GM21786 (cell line): ENCODE measurements at regions not wholly inside any gene's neighbourhood (a gene's known extent, or its start where the extent isn't known, plus 50 kb on each side); places are given as distances from the start of the nearest gene placed in this dataset.

Experiments used
- ATAC-seq: cut with Tn5 transposase; IDR thresholded peaks from one replicate; pipeline ENCODE4 v1.9.1; 2021; ENCODE audit not compliant: unreplicated experiment

GRCh38 chr19:30169196-30169900, 202.8 kb upstream of the ZNF536 start:
- ATAC-seq, result no peak

GRCh38 chr19:30170081-30170480, 202.1 kb upstream of the ZNF536 start:
- no peak for ATAC-seq

- ATAC-seq, result no peak
Measured at GRCh38 chr19:30170495-30171137, 201.6 kb upstream of the ZNF536 start.

- no peak for ATAC-seq
Measured at GRCh38 chr19:30171138-30171635, 201.0 kb upstream of the ZNF536 start.

- no peak for ATAC-seq
Measured at GRCh38 chr19:30171795-30172612, 200.2 kb upstream of the ZNF536 start.

GRCh38 chr19:30172613-30173242, 199.5 kb upstream of the ZNF536 start:
- ATAC-seq, result no peak

- no peak for ATAC-seq
Measured at GRCh38 chr19:30173593-30174356, 198.4 kb upstream of the ZNF536 start.

GRCh38 chr19:30174357-30174645, 197.9 kb upstream of the ZNF536 start:
- no peak for ATAC-seq

GRCh38 chr19:30174791-30175190, 197.4 kb upstream of the ZNF536 start:
- no peak for ATAC-seq

- no peak for ATAC-seq
Measured at GRCh38 chr19:30175987-30176386, 196.2 kb upstream of the ZNF536 start.

GRCh38 chr19:30178721-30179402, 193.3 kb upstream of the ZNF536 start:
- ATAC-seq, result no peak

- no peak for ATAC-seq
Measured at GRCh38 chr19:30180691-30181090, 191.5 kb upstream of the ZNF536 start.

GRCh38 chr19:30183807-30184490, 188.2 kb upstream of the ZNF536 start:
- no peak for ATAC-seq

GRCh38 chr19:30202060-30202600, 170.1 kb upstream of the ZNF536 start:
- no peak for ATAC-seq

- no peak for ATAC-seq
Measured at GRCh38 chr19:30204721-30205120, 167.5 kb upstream of the ZNF536 start.

- ATAC-seq, result no peak
Measured at GRCh38 chr19:30206187-30206586, 166.0 kb upstream of the ZNF536 start.

- no peak for ATAC-seq
Measured at GRCh38 chr19:30207357-30207756, 164.8 kb upstream of the ZNF536 start.

- ATAC-seq, result no peak
Measured at GRCh38 chr19:30208436-30209060, 163.6 kb upstream of the ZNF536 start.
